ENCODE measurements at regions not wholly inside any gene's neighbourhood (a gene's known extent, or its start where the extent isn't known, plus 50 kb on each side); places are given as distances from the start of the nearest gene placed in this dataset.

DNA sequence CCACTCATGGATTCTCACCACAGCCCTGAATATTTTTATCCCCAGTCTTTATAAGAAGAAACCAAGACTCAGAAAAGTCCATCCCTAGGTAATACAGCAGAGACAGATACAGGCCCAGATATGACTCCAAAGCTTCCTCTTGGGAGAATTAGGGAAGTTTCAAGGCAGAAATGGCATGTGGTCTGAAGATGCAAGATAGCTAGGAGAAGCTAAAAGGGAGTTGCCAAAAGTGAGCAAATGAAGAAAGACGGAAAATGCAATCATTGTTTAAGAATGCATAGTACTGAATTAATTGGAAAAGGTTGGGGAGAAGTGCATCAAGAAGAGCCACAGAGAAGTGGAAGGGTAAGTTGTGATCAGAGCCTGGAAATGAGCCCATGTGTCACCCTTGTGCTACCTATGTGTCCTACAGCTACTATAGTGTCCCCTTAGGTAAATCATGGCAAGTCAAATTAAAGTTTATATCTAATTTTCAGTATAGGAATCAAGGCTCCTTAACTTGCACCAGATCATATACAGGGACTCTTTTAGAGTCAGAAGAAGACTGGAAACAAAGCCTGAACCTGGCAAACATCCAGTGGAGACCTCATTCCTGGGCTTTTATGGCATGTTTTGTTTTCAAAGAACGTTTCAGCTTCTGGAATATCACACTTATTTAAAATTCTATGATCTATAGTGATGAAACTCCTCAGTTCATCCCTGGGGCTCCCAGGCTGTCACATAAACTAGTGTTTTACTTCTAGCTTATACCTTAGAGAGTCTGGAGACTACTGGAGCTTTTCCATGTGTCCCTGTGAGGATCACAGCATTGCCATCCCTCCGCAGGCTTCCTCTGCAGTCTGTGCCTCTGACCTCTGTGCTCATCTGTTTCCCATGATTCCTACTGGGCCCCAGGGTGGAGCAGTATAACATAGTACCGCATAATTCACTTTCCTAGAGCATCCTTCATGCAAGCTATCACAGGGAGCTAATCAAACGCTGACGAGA is 189.0 kb upstream of the CDKN3 start:
- no peak overlapping the region for H2AK5ac ChIP-seq (ENCODE audit: low read depth, low read length)
- peaks cover 3% of the 10 kb centered on the region; the same call in 1 of the 2 replicates for H3K9me3 ChIP-seq (ENCODE audit: control insufficient read depth, insufficient read depth, low read length)
- no peak overlapping the region for H3K14ac ChIP-seq (replicated peaks; ENCODE audit: low read depth, low read length)
- H3K36me3 ChIP-seq (ENCODE audit: control insufficient read depth, insufficient read depth, low read length) = no peaks in the 10 kb centered on the region
- no peak overlapping the region for H3K4me3 ChIP-seq (ENCODE audit: insufficient read depth, low read depth, low read length)
- no peaks in the 10 kb centered on the region for H3K79me1 ChIP-seq (ENCODE audit: low read depth in 1 of 2, low read length in 2 of 2)
- H4K5ac ChIP-seq (ENCODE audit: low read depth, low read length) = no peak overlapping the region
- dilution Hi-C loops (cut with HindIII; ENCODE audit: low sequenced_read_pairs, unreplicated experiment) (no loop called here), intact Hi-C loops (cut with micrococcal nuclease) (no loop called here), in situ Hi-C loops (cut with MboI; ENCODE audit: low sequenced_read_pairs) (no loop called here)
- no peak overlapping the region for H2BK5ac ChIP-seq (ENCODE audit: low read depth, low read length, poor library complexity, severe bottlenecking)
- WGBS, 2 experiments (ENCODE audit: extremely low coverage in 2 of 2, insufficient read length in 1 of 2) = 88% methylated on average over 1 of the region's 6 CpGs; no CpG with 5 or more reads in 1 of the 2 experiments
- DNase-seq (no peak), ATAC-seq (ENCODE audit: low read depth) (no peak)
- no peak overlapping the region for H3K56ac ChIP-seq (ENCODE audit: extremely low read depth, insufficient read depth, low read length)
- no peak overlapping the region for H4K8ac ChIP-seq (ENCODE audit: low read depth in 2 of 2, low read length in 2 of 2)
- peaks cover 4% of the 10 kb centered on the region; the same call in 1 of the 2 replicates for H3K4me1 ChIP-seq (ENCODE audit: control insufficient read depth, insufficient read depth, low read length)
- no peak overlapping the region for H2AK9ac ChIP-seq (replicated peaks; ENCODE audit: low read depth, low read length, poor library complexity)
- no peak overlapping the region for H3K4me2 ChIP-seq (ENCODE audit: low read depth, low read length)
- no peak overlapping the region for H2BK15ac ChIP-seq (ENCODE audit: low read depth, low read length)
- POLR2A ChIA-PET (ENCODE audit: unreplicated experiment) = no interaction called here
- no peak overlapping the region for H2AFZ ChIP-seq (replicated peaks; ENCODE audit: low read length, poor library complexity)
- CTCF ChIA-PET = interaction anchor here (0.6 to 0.8 kb wide), 3 partner anchors 11 to 692 kb away, joined by 3 to 8 read pairs (median 3); no protein-coding TSS in a partner anchor
- no TSS peak for BruUV-seq (replicated peaks)
- TF ChIP-seq POLR2A (IDR thresholded peaks at IDR 0.05; ENCODE audit: low read depth, low read length) = no peak
- TF ChIP-seq CEBPB (IDR thresholded peaks at IDR 0.05; ENCODE audit: low read depth, low read length) = no peak
- TF ChIP-seq RAD21 (IDR thresholded peaks at IDR 0.05; ENCODE audit: low read length) = no peak
- TF ChIP-seq, protein P1, sequence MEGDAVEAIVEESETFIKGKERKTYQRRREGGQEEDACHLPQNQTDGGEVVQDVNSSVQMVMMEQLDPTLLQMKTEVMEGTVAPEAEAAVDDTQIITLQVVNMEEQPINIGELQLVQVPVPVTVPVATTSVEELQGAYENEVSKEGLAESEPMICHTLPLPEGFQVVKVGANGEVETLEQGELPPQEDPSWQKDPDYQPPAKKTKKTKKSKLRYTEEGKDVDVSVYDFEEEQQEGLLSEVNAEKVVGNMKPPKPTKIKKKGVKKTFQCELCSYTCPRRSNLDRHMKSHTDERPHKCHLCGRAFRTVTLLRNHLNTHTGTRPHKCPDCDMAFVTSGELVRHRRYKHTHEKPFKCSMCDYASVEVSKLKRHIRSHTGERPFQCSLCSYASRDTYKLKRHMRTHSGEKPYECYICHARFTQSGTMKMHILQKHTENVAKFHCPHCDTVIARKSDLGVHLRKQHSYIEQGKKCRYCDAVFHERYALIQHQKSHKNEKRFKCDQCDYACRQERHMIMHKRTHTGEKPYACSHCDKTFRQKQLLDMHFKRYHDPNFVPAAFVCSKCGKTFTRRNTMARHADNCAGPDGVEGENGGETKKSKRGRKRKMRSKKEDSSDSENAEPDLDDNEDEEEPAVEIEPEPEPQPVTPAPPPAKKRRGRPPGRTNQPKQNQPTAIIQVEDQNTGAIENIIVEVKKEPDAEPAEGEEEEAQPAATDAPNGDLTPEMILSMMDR (conservative IDR thresholded peaks at IDR 0.05; ENCODE audit: low read depth, low read length) = no peak
- no peak for TF ChIP-seq CHD1 (IDR thresholded peaks at IDR 0.05; ENCODE audit: low read depth, low read length)
- no peak for TF ChIP-seq SMC3 (IDR thresholded peaks at IDR 0.05; ENCODE audit: low read depth, low read length)
- no peaks in the 10 kb centered on the region for H4K20me1 ChIP-seq (ENCODE audit: insufficient read depth, low read length)
- no peak overlapping the region for H2BK20ac ChIP-seq (ENCODE audit: low read depth, low read length)
- H4K91ac ChIP-seq (ENCODE audit: insufficient read depth, low read depth, low read length) = no peak overlapping the region
- no peak overlapping the region for H3K4ac ChIP-seq (ENCODE audit: low read depth, low read length)
- no peaks in the 10 kb centered on the region for H3K27me3 ChIP-seq (ENCODE audit: control insufficient read depth, insufficient read depth, low read length)
- no peak overlapping the region for H3K9ac ChIP-seq (ENCODE audit: low read depth, low read length)
- no peak overlapping the region for H3K27ac ChIP-seq (ENCODE audit: insufficient read depth, low read length)
- no peak overlapping the region for H3K18ac ChIP-seq (ENCODE audit: low read depth, low read length)
- no peak overlapping the region for H2BK120ac ChIP-seq (ENCODE audit: low read depth, low read length)
- no peaks in the 10 kb centered on the region for H3K9me1 ChIP-seq (ENCODE audit: insufficient read depth, low read length)
- H3K23ac ChIP-seq (ENCODE audit: low read depth, low read length) = no peak overlapping the region
